GM23248 (cell line): ENCODE measurements at regions not wholly inside any gene's neighbourhood (a gene's known extent, or its start where the extent isn't known, plus 50 kb on each side); places are given as distances from the start of the nearest gene placed in this dataset.

Experiments used
- DNase-seq: peaks from one replicate; pipeline ENCODE4 v3.0.0-alpha.2; 2015
- H2AFZ ChIP-seq: fragments of 200-600 bp; sonication (generic); 2 replicates; pipeline ENCODE4 v1.6.1; 2016; ENCODE audit warnings: antibody characterized with exemption
- H3F3A ChIP-seq: fragments of 200-600 bp; sonication (generic); 2 replicates; pipeline ENCODE4 v1.6.1; 2016; ENCODE audit warnings: mild to moderate bottlenecking, antibody characterized with exemption, mixed run types; ENCODE audit not compliant: insufficient read depth
- H3K27ac ChIP-seq: fragments of 200-600 bp; sonication (generic); 2 replicates; pipeline ENCODE4 v1.5.1; 2016; ENCODE audit warnings: mild to moderate bottlenecking
- H3K27me3 ChIP-seq: fragments of 200-600 bp; sonication (generic); replicated peaks from 2 replicates; pipeline ENCODE4 v1.6.1; 2016; ENCODE audit warnings: mild to moderate bottlenecking; ENCODE audit not compliant: insufficient read depth
- H3K36me3 ChIP-seq: fragments of 200-600 bp; sonication (generic); 2 replicates; pipeline ENCODE4 v1.6.1; 2016; ENCODE audit warnings: low read depth, mild to moderate bottlenecking
- H3K4me1 ChIP-seq: fragments of 200-600 bp; sonication (generic); 2 replicates; pipeline ENCODE4 v1.6.1; 2016; ENCODE audit warnings: mild to moderate bottlenecking; ENCODE audit not compliant: insufficient read depth
- H3K4me2 ChIP-seq: fragments of 200-600 bp; sonication (generic); one replicate; pipeline ENCODE4 v1.6.1; 2016; ENCODE audit warnings: mild to moderate bottlenecking; ENCODE audit not compliant: unreplicated experiment
- H3K4me3 ChIP-seq: fragments of 200-600 bp; sonication (generic); 2 replicates; pipeline ENCODE4 v1.5.1; 2016; ENCODE audit warnings: mild to moderate bottlenecking
- H3K79me2 ChIP-seq: fragments of 200-600 bp; sonication (generic); 2 replicates; pipeline ENCODE4 v1.6.1; 2016; ENCODE audit warnings: mild to moderate bottlenecking; ENCODE audit not compliant: insufficient read depth
- H3K9ac ChIP-seq: fragments of 200-600 bp; sonication (generic); 2 replicates; pipeline ENCODE4 v1.6.1; 2016; ENCODE audit warnings: mild to moderate bottlenecking
- H3K9me2 ChIP-seq: fragments of 200-600 bp; sonication (generic); 2 replicates; pipeline ENCODE4 v1.6.1; 2016; ENCODE audit warnings: mixed run types, mild to moderate bottlenecking, moderate library complexity; ENCODE audit not compliant: insufficient read depth
- H3K9me3 ChIP-seq: fragments of 200-600 bp; sonication (generic); one replicate; pipeline ENCODE4 v1.6.1; 2017; ENCODE audit warnings: low read depth
- H4K20me1 ChIP-seq: fragments of 200-600 bp; sonication (generic); 2 replicates; pipeline ENCODE4 v1.6.0; 2016; ENCODE audit not compliant: insufficient read depth
- EZH2 ChIP-seq: fragments of 200-600 bp; sonication (generic); IDR thresholded peaks from 2 replicates; pipeline ENCODE4 v1.6.1; 2018; ENCODE audit warnings: antibody characterized with exemption, mild to moderate bottlenecking; ENCODE audit not compliant: insufficient read depth, poor library complexity, severe bottlenecking
- EZH2phosphoT487 ChIP-seq: fragments of 200-600 bp; sonication (generic); IDR thresholded peaks from 2 replicates; pipeline ENCODE4 v1.6.1; 2018; ENCODE audit warnings: antibody characterized with exemption, moderate library complexity, mild to moderate bottlenecking, low read depth; ENCODE audit not compliant: insufficient read depth
- WGBS, 2 experiments: methylation state at CpG; one replicate each; pipeline ENCODE4 v1.1.6; 2015 to 2017; ENCODE audit warnings: low lambda C conversion rate in 2 of 2, low coverage in 1 of 2; ENCODE audit errors: missing lambda C conversion rate in 2 of 2; 5-methylcytosine and 5-hydroxymethylcytosine counted together
- in situ Hi-C: fragments of 300-500 bp; cut with MboI; formaldehyde crosslinking; loops from 2 replicates; pipeline ENCODE4 v1.15.0; 2020

- WGBS, 2 experiments: 29 to 36% methylated on average over 3 of the region's 3 CpGs
- Histone ChIP-seq H4K20me1 (no peaks in the 10 kb centered on the region), H3K9me2 (no peaks in the 10 kb centered on the region), H3K9ac (no peak overlapping the region), H3K27ac (no peak overlapping the region), H3K4me3 (no peak overlapping the region), H3K36me3 (no peaks in the 10 kb centered on the region), H3F3A (no peaks in the 10 kb centered on the region), H3K79me2 (no peaks in the 10 kb centered on the region), H3K27me3 (no peaks in the 10 kb centered on the region), H3K4me1 (no peaks in the 10 kb centered on the region), H3K4me2 (no peak overlapping the region), H3K9me3 (no peaks in the 10 kb centered on the region), H2AFZ (no peak overlapping the region)
- TF ChIP-seq EZH2phosphoT487 (no peak), EZH2 (no peak)
- DNase-seq: no peak
- in situ Hi-C loops: no loop called here
These were observed 202.7 kb upstream of the SPRY1 start for GRCh38 chr4:123193802-123194367.

GRCh38 chr4:123198706-123199105 lies 197.9 kb upstream of the SPRY1 start:
- WGBS, 2 experiments: 97% methylated on average over 2 of the region's 2 CpGs
- in situ Hi-C loops: no loop called here
- peak; percentile 0 for DNase-seq

GRCh38 chr4:123200051-123200940 lies 196.3 kb upstream of the SPRY1 start:
- Histone ChIP-seq H3K79me2 (no peaks in the 10 kb centered on the region), H3K9me2 (no peaks in the 10 kb centered on the region), H4K20me1 (no peaks in the 10 kb centered on the region), H3K27ac (no peak overlapping the region), H3K4me2 (no peak overlapping the region), H3K36me3 (no peaks in the 10 kb centered on the region), H3K27me3 (no peaks in the 10 kb centered on the region), H3K4me3 (no peak overlapping the region), H2AFZ (no peak overlapping the region), H3K9ac (no peak overlapping the region), H3K9me3 (no peaks in the 10 kb centered on the region), H3K4me1 (no peaks in the 10 kb centered on the region), H3F3A (no peaks in the 10 kb centered on the region)
- in situ Hi-C loops: no loop called here
- TF ChIP-seq EZH2phosphoT487 (no peak), EZH2 (no peak)
- no peak for DNase-seq
- 70 to 71% methylated on average over 7 of the region's 7 CpGs for WGBS, 2 experiments

More at GRCh38 chr4:123198706-123199105, 197.9 kb upstream of the SPRY1 start:
- no peak overlapping the region for H3K27ac ChIP-seq
- no peak overlapping the region for H3K4me2 ChIP-seq
- no peak overlapping the region for H3K4me3 ChIP-seq
- H3K4me1 ChIP-seq: no peaks in the 10 kb centered on the region
- H2AFZ ChIP-seq: no peak overlapping the region
- no peaks in the 10 kb centered on the region for H3K79me2 ChIP-seq
- TF ChIP-seq EZH2phosphoT487 (no peak), EZH2 (no peak)
- H3F3A ChIP-seq: no peaks in the 10 kb centered on the region
- no peaks in the 10 kb centered on the region for H4K20me1 ChIP-seq
- H3K36me3 ChIP-seq: no peaks in the 10 kb centered on the region
- H3K9me2 ChIP-seq: no peaks in the 10 kb centered on the region
- H3K9ac ChIP-seq: no peak overlapping the region
- no peaks in the 10 kb centered on the region for H3K27me3 ChIP-seq
- H3K9me3 ChIP-seq: no peaks in the 10 kb centered on the region

- Histone ChIP-seq H3F3A (no peaks in the 10 kb centered on the region), H3K9me2 (no peaks in the 10 kb centered on the region), H3K9me3 (no peaks in the 10 kb centered on the region), H3K27me3 (no peaks in the 10 kb centered on the region), H3K4me1 (no peaks in the 10 kb centered on the region), H3K79me2 (no peaks in the 10 kb centered on the region), H3K9ac (no peak overlapping the region), H2AFZ (no peak overlapping the region), H3K4me2 (no peak overlapping the region), H3K27ac (no peak overlapping the region), H3K4me3 (no peak overlapping the region), H4K20me1 (no peaks in the 10 kb centered on the region), H3K36me3 (no peaks in the 10 kb centered on the region)
- in situ Hi-C loops: no loop called here
- 45 to 46% methylated on average over 1 of the region's 1 CpG for WGBS, 2 experiments
- DNase-seq: no peak
- TF ChIP-seq EZH2phosphoT487: no peak
- TF ChIP-seq EZH2: no peak
These were observed 191.9 kb upstream of the SPRY1 start for GRCh38 chr4:123204737-123205136.
